ENCODE measurements at regions not wholly inside any gene's neighbourhood (a gene's known extent, or its start where the extent isn't known, plus 50 kb on each side); places are given as distances from the start of the nearest gene placed in this dataset.

- TF ChIP-seq EZH2 (IDR thresholded peaks at IDR 0.05; ENCODE audit: low read length) (no peak), CTCF (optimal IDR thresholded peaks at IDR 0.05 in 1 of 3, IDR thresholded peaks at IDR 0.05 in 1 of 3, conservative IDR thresholded peaks at IDR 0.05 in 1 of 3; ENCODE audit: extremely low read depth in 1 of 3, insufficient read depth in 2 of 3, low read length in 3 of 3) (no peak)
- Histone ChIP-seq H3K9ac (ENCODE audit: control insufficient read depth, extremely low read depth, insufficient read depth, low read length) (no peak overlapping the region), H3K27me3 (ENCODE audit: control insufficient read depth, extremely low read depth, insufficient read depth, low read length) (no peaks in the 10 kb centered on the region), H3K4me3 (ENCODE audit: control insufficient read depth in 2 of 3, extremely low read depth in 1 of 3, insufficient read depth in 2 of 3, low read depth in 1 of 3, low read length in 3 of 3) (no peak overlapping the region), H2AFZ (ENCODE audit: control insufficient read depth, low read length) (no peak overlapping the region), H3K27ac (ENCODE audit: control insufficient read depth, insufficient read depth, low read length) (no peak overlapping the region), H3K9me3 (ENCODE audit: control insufficient read depth, low read depth, low read length) (no peaks in the 10 kb centered on the region), H3K4me2 (ENCODE audit: control insufficient read depth, extremely low read depth, insufficient read depth, low read depth, low read length) (no peak overlapping the region), H3K9me1 (ENCODE audit: control insufficient read depth, extremely low read depth, insufficient read depth, low read length) (no peaks in the 10 kb centered on the region), H3K4me1 (ENCODE audit: control insufficient read depth, extremely low read depth, insufficient read depth, low read length) (no peaks in the 10 kb centered on the region), H4K20me1 (ENCODE audit: control insufficient read depth, extremely low read depth, insufficient read depth, low read length) (no peaks in the 10 kb centered on the region), H3K79me2 (ENCODE audit: control insufficient read depth, insufficient read depth, low read length) (no peaks in the 10 kb centered on the region), H3K36me3 (ENCODE audit: control insufficient read depth in 2 of 2, extremely low read depth in 1 of 2, insufficient read depth in 2 of 2, low read length in 2 of 2) (no peaks in the 10 kb centered on the region)
- DNase-seq (ENCODE audit: low read depth, low spot score) (no peak), FAIRE-seq (no peak)
- dilution Hi-C loops (cut with MboI; ENCODE audit: extremely low pct_ligation_motif_present, low sequenced_read_pairs): no loop called here
Observed at GRCh38 chrX:97692575-97692974, 808.9 kb downstream of the RPA4 start.

- no peak for TF ChIP-seq EZH2 (IDR thresholded peaks at IDR 0.05; ENCODE audit: low read length)
- TF ChIP-seq CTCF (optimal IDR thresholded peaks at IDR 0.05 in 1 of 3, IDR thresholded peaks at IDR 0.05 in 1 of 3, conservative IDR thresholded peaks at IDR 0.05 in 1 of 3; ENCODE audit: extremely low read depth in 1 of 3, insufficient read depth in 2 of 3, low read length in 3 of 3): no peak
- no peaks in the 10 kb centered on the region for H4K20me1 ChIP-seq (ENCODE audit: control insufficient read depth, extremely low read depth, insufficient read depth, low read length)
- no peak overlapping the region for H3K27ac ChIP-seq (ENCODE audit: control insufficient read depth, insufficient read depth, low read length)
- FAIRE-seq (no peak), DNase-seq (ENCODE audit: low read depth, low spot score) (no peak)
- H3K9me1 ChIP-seq (ENCODE audit: control insufficient read depth, extremely low read depth, insufficient read depth, low read length): no peaks in the 10 kb centered on the region
- H3K4me3 ChIP-seq (ENCODE audit: control insufficient read depth in 2 of 3, extremely low read depth in 1 of 3, insufficient read depth in 2 of 3, low read depth in 1 of 3, low read length in 3 of 3): no peak overlapping the region
- no peaks in the 10 kb centered on the region for H3K27me3 ChIP-seq (ENCODE audit: control insufficient read depth, extremely low read depth, insufficient read depth, low read length)
- H2AFZ ChIP-seq (ENCODE audit: control insufficient read depth, low read length): no peak overlapping the region
- H3K9ac ChIP-seq (ENCODE audit: control insufficient read depth, extremely low read depth, insufficient read depth, low read length): no peak overlapping the region
- H3K36me3 ChIP-seq (ENCODE audit: control insufficient read depth in 2 of 2, extremely low read depth in 1 of 2, insufficient read depth in 2 of 2, low read length in 2 of 2): no peaks in the 10 kb centered on the region
- no peak overlapping the region for H3K4me2 ChIP-seq (ENCODE audit: control insufficient read depth, extremely low read depth, insufficient read depth, low read depth, low read length)
- no peaks in the 10 kb centered on the region for H3K79me2 ChIP-seq (ENCODE audit: control insufficient read depth, insufficient read depth, low read length)
- dilution Hi-C loops (cut with MboI; ENCODE audit: extremely low pct_ligation_motif_present, low sequenced_read_pairs): no loop called here
- H3K9me3 ChIP-seq (ENCODE audit: control insufficient read depth, low read depth, low read length): no peaks in the 10 kb centered on the region
- H3K4me1 ChIP-seq (ENCODE audit: control insufficient read depth, extremely low read depth, insufficient read depth, low read length): no peaks in the 10 kb centered on the region
Observed at GRCh38 chrX:97700547-97700946, 816.8 kb downstream of the RPA4 start.

All from keratinocyte (primary cell).